HEK293 (cell line): ENCODE measurements at regions not wholly inside any gene's neighbourhood (a gene's known extent, or its start where the extent isn't known, plus 50 kb on each side); places are given as distances from the start of the nearest gene placed in this dataset.
A peak's percentile ranks its signal among the peaks of the same experiment; 100 is the strongest.

Experiments used
- CTCF ChIA-PET: fragments of 350-600 bp; formaldehyde crosslinking; extraction: SDS; loops from one replicate; lab custom pipeline; 2021; ENCODE audit warnings: antibody characterized with exemption; lab: Yijun Ruan, JAX
- POLR2A ChIA-PET: fragments of 300-600 bp; formaldehyde crosslinking; extraction: SDS; loops from one replicate; lab custom pipeline; 2020; ENCODE audit warnings: antibody characterized with exemption, inconsistent platforms; lab: Yijun Ruan, JAX
- H3K27ac ChIP-seq: fragments of 200-500 bp; sonication (Bioruptor generic); 2 replicates; pipeline ENCODE4 v1.5.1; 2014; ENCODE audit warnings: low read depth, low read length, control low read depth, inconsistent platforms; ENCODE audit errors: extremely low read depth
- H3K36me3 ChIP-seq, 2 experiments: fragments of 200-500 bp in 1 of 2; sonication (Bioruptor generic) in 1 of 2; 1 replicate in 1 of 2; 2 replicates in 1 of 2; pipeline ENCODE4 v1.5.1; 2014 to 2017; ENCODE audit warnings: inconsistent platforms in 2 of 2, low read length in 2 of 2; ENCODE audit not compliant: control insufficient read depth in 2 of 2, insufficient read depth in 1 of 2
- H3K4me1 ChIP-seq: fragments of 200-500 bp; sonication (Bioruptor generic); 2 replicates; pipeline ENCODE4 v1.5.1; 2014; ENCODE audit warnings: mild to moderate bottlenecking, low read length, inconsistent platforms; ENCODE audit not compliant: control insufficient read depth, insufficient read depth
- H3K4me3 ChIP-seq: 2 replicates; pipeline ENCODE4 v1.5.1; 2011; ENCODE audit warnings: low read depth, mild to moderate bottlenecking, control low read depth, low read length, moderate library complexity
- H3K9me3 ChIP-seq: fragments of 200-500 bp; sonication (Bioruptor generic); 2 replicates; pipeline ENCODE4 v1.5.1; 2014; ENCODE audit warnings: low read depth, low read length, inconsistent platforms; ENCODE audit not compliant: control insufficient read depth, insufficient read depth
- EGR2 ChIP-seq: fragments of 450-650 bp; formaldehyde crosslinking; IDR thresholded peaks from 2 replicates; pipeline ENCODE4 v1.5.1; 2016; ENCODE audit warnings: low read depth, missing biosample characterization, missing genetic modification characterization
- FEZF1 ChIP-seq: fragments of 450-650 bp; formaldehyde crosslinking; IDR thresholded peaks from 2 replicates; pipeline ENCODE4 v1.5.1; 2016; ENCODE audit warnings: missing biosample characterization, missing genetic modification characterization
- KLF1 ChIP-seq: fragments of 450-650 bp; formaldehyde crosslinking; IDR thresholded peaks from 2 replicates; pipeline ENCODE4 v1.5.1; 2016; ENCODE audit warnings: missing biosample characterization, missing genetic modification characterization
- PRDM10 ChIP-seq: fragments of 450-650 bp; formaldehyde crosslinking; IDR thresholded peaks from 2 replicates; pipeline ENCODE4 v1.5.1; 2016; ENCODE audit warnings: missing biosample characterization, missing genetic modification characterization
- SALL2 ChIP-seq: fragments of 450-650 bp; formaldehyde crosslinking; IDR thresholded peaks from 2 replicates; pipeline ENCODE4 v1.5.0; 2017; ENCODE audit warnings: missing biosample characterization, mild to moderate bottlenecking, missing genetic modification characterization, borderline replicate concordance
- SP7 ChIP-seq: fragments of 450-650 bp; formaldehyde crosslinking; IDR thresholded peaks from 2 replicates; pipeline ENCODE4 v1.5.1; 2016; ENCODE audit warnings: missing biosample characterization, missing genetic modification characterization
- ZBTB7A ChIP-seq: fragments of 450-650 bp; formaldehyde crosslinking; IDR thresholded peaks from 2 replicates; pipeline ENCODE4 v1.5.1; 2016; ENCODE audit warnings: low read depth, missing biosample characterization, missing genetic modification characterization
- ZEB2 ChIP-seq: fragments of 450-650 bp; formaldehyde crosslinking; IDR thresholded peaks from 2 replicates; pipeline ENCODE4 v1.5.1; 2016; ENCODE audit warnings: missing biosample characterization, missing genetic modification characterization
- ZFHX2 ChIP-seq: fragments of 450-650 bp; formaldehyde crosslinking; conservative IDR thresholded peaks from 2 replicates; pipeline ENCODE4 v1.5.1; 2016; ENCODE audit warnings: missing biosample characterization, missing genetic modification characterization
- ZNF121 ChIP-seq: fragments of 450-650 bp; formaldehyde crosslinking; IDR thresholded peaks from 2 replicates; pipeline ENCODE4 v1.5.1; 2016; ENCODE audit warnings: missing biosample characterization, missing genetic modification characterization
- ZNF157 ChIP-seq: fragments of 450-650 bp; formaldehyde crosslinking; IDR thresholded peaks from 2 replicates; pipeline ENCODE4 v1.5.1; 2016; ENCODE audit warnings: missing biosample characterization, missing genetic modification characterization
- ZNF169 ChIP-seq: fragments of 450-650 bp; formaldehyde crosslinking; IDR thresholded peaks from 2 replicates; pipeline ENCODE4 v1.5.1; 2016; ENCODE audit warnings: missing biosample characterization, missing genetic modification characterization
- ZNF221 ChIP-seq: fragments of 450-650 bp; formaldehyde crosslinking; IDR thresholded peaks from 2 replicates; pipeline ENCODE4 v1.5.1; 2017; ENCODE audit warnings: missing biosample characterization, missing genetic modification characterization, borderline replicate concordance
- ZNF404 ChIP-seq: fragments of 450-650 bp; formaldehyde crosslinking; IDR thresholded peaks from 2 replicates; pipeline ENCODE4 v1.5.1; 2017; ENCODE audit warnings: missing biosample characterization, missing genetic modification characterization
- ZNF560 ChIP-seq: fragments of 450-650 bp; formaldehyde crosslinking; IDR thresholded peaks from 2 replicates; pipeline ENCODE4 v1.5.1; 2017; ENCODE audit warnings: missing biosample characterization, missing genetic modification characterization, borderline replicate concordance
- ZNF629 ChIP-seq: fragments of 450-650 bp; formaldehyde crosslinking; IDR thresholded peaks from 2 replicates; pipeline ENCODE4 v1.5.1; 2017; ENCODE audit warnings: missing biosample characterization, missing genetic modification characterization
- ZNF664 ChIP-seq: fragments of 450-650 bp; formaldehyde crosslinking; IDR thresholded peaks from 2 replicates; pipeline ENCODE4 v1.5.1; 2016; ENCODE audit warnings: missing biosample characterization, missing genetic modification characterization
- ZSCAN30 ChIP-seq: fragments of 450-650 bp; IDR thresholded peaks from 2 replicates; pipeline ENCODE4 v1.5.1; 2018; ENCODE audit warnings: missing biosample characterization, mild to moderate bottlenecking, missing genetic modification characterization, moderate library complexity
- TF ChIP-seq, protein P1 (sequence below): fragments of 450-650 bp; formaldehyde crosslinking; IDR thresholded peaks from 2 replicates; pipeline ENCODE4 v1.5.1; 2017; ENCODE audit warnings: missing biosample characterization, missing genetic modification characterization

- POLR2A ChIA-PET = no interaction called here
- H3K27ac ChIP-seq = no peak overlapping the region
- H3K4me3 ChIP-seq = no peak overlapping the region
- CTCF ChIA-PET = interaction anchor here (0.8 kb wide), 1 partner anchor 157 kb away, joined by 3 read pairs; no protein-coding TSS in a partner anchor
- TF ChIP-seq, protein P1, sequence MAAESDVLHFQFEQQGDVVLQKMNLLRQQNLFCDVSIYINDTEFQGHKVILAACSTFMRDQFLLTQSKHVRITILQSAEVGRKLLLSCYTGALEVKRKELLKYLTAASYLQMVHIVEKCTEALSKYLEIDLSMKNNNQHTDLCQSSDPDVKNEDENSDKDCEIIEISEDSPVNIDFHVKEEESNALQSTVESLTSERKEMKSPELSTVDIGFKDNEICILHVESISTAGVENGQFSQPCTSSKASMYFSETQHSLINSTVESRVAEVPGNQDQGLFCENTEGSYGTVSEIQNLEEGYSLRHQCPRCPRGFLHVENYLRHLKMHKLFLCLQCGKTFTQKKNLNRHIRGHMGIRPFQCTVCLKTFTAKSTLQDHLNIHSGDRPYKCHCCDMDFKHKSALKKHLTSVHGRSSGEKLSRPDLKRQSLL (tag by site-specific recombination) = no peak
- TF ChIP-seq SP7 (tag by site-specific recombination) (no peak), FEZF1 (tag by site-specific recombination) (no peak), ZEB2 (tag by site-specific recombination) (no peak), ZNF169 (tag by site-specific recombination) (no peak), ZNF121 (no peak), PRDM10 (no peak), ZNF560 (tag by site-specific recombination) (no peak), ZNF157 (tag by site-specific recombination) (no peak), ZNF629 (tag by site-specific recombination) (no peak), ZSCAN30 (tag by site-specific recombination) (no peak), SALL2 (tag by site-specific recombination) (no peak), ZNF664 (tag by site-specific recombination) (no peak), ZNF404 (tag by site-specific recombination) (no peak)
- TF ChIP-seq, all 188 proteins: peak for 0
- no peaks in the 10 kb centered on the region for H3K9me3 ChIP-seq
- H3K36me3 ChIP-seq = no peaks in the 10 kb centered on the region
- H3K4me1 ChIP-seq = no peaks in the 10 kb centered on the region
Measured at GRCh38 chr11:45528435-45528834, 137.0 kb downstream of the CHST1 start.

- Histone ChIP-seq H3K4me3 (no peak overlapping the region), H3K27ac (no peak overlapping the region), H3K9me3 (no peaks in the 10 kb centered on the region), H3K36me3 (no peaks in the 10 kb centered on the region), H3K4me1 (no peaks in the 10 kb centered on the region)
- POLR2A ChIA-PET = no interaction called here
- CTCF ChIA-PET = interaction anchor here (0.8 kb wide), 1 partner anchor 157 kb away, joined by 3 read pairs; no protein-coding TSS in a partner anchor
- TF ChIP-seq ZBTB7A (tag by site-specific recombination) (no peak), ZFHX2 (tag by site-specific recombination) (peak; percentile 58), EGR2 (0 out of 2 replicates have a peak, but pooled peaks have one; percentile 38)
Measured at GRCh38 chr11:45527898-45528297, 137.5 kb downstream of the CHST1 start.

DNA sequence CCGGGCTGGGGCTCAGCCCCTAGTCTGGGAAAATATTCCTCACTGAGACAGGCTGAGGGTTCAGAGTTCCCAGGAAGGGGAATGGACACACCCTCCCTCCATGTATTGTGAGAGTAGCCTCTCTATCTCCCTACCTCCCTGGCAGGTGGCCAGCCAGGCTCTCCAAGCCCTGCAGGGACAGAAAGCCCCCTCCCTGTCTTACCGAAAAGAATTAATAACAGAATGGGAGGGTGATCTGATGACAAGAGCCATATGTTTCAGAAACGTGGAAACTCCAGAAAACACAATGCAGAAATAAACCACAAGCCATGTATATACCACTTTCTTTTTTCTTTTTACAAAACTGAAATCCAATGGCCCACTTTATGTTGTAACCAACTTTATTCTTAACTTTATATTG lies 140.0 kb downstream of the CHST1 start:
- Histone ChIP-seq H3K4me3 (no peak overlapping the region), H3K9me3 (no peaks in the 10 kb centered on the region), H3K4me1 (no peaks in the 10 kb centered on the region), H3K27ac (no peak overlapping the region), H3K36me3 (no peaks in the 10 kb centered on the region)
- TF ChIP-seq ZNF221 (tag by site-specific recombination) (no peak), KLF1 (tag by site-specific recombination) (no peak)
- ChIA-PET POLR2A (no interaction called here), CTCF (no interaction called here)
